NCI-H2196 (cell line): ENCODE measurements at regions not wholly inside any gene's neighbourhood (a gene's known extent, or its start where the extent isn't known, plus 50 kb on each side); places are given as distances from the start of the nearest gene placed in this dataset.

ENCODE experiments used
- DNase-seq: peaks from one replicate; lab custom pipeline; 2025; ENCODE audit not compliant: unreplicated experiment; lab: John Stamatoyannopoulos, UW

GRCh38 chr2:123045713-123046112, 979.4 kb upstream of the CNTNAP5 start:
- DNase-seq: no peak

DNA sequence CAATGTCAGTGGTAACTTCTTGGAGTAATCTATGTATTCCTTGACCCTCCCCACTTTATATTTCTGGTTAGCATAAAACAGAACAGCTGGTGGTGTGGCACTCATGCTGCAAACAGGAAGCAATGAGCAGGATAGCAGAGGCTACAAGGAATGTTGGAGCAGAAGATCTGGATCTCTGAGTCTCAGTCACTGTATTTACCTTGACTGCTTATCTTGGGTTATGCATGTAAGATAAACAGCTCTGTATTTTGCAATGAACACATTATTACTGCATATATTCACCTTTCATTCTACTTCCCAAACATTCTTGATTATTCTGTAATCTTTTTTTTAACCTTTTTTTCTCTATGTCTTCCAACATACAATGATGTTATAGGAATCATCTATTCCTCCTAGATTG, 977.9 kb upstream of the CNTNAP5 start:
- DNase-seq: no peak

- no peak for DNase-seq
These were observed 974.0 kb upstream of the CNTNAP5 start for GRCh38 chr2:123051136-123051535.

- no peak for DNase-seq
These were observed 963.6 kb upstream of the CNTNAP5 start for GRCh38 chr2:123061534-123061933.

DNA sequence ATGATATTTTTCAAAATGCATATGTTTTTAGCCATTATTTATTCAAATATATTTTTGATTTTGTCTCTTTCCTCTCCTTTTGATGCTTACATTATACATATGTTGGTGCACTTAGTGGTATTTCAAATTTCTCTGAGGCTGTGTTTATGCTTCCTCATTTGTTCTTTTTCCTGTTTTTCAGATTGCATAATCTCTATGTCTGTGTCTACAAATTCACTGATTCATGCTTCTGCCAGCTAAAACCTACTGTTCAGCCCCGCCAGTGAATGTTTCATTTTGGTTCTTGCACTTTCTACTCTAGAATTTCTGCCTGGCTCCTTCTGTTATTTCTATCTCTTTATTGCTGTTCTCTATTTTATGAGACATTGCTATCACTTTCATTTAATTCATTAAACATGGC, 951.7 kb upstream of the CNTNAP5 start:
- DNase-seq: no peak

DNA sequence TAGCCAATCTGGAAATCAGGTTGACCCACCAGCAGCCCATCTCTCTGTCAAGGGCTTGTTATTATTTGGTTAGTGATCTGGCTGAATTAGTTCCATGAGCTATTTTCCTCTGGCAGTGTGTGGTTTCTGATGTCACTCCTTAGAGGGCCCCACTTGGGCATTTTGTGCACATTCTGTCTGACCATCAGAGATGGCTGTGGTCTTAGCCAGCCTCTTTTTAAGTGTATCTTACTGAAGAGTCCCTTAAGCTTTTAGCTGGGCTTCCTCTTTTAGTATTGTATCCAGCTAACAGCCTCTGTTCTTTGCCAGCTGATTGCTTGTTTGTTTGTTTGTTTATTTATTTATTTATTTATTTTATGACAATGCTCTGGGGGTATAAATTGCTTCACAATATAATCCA, 951.1 kb upstream of the CNTNAP5 start:
- no peak for DNase-seq

DNA sequence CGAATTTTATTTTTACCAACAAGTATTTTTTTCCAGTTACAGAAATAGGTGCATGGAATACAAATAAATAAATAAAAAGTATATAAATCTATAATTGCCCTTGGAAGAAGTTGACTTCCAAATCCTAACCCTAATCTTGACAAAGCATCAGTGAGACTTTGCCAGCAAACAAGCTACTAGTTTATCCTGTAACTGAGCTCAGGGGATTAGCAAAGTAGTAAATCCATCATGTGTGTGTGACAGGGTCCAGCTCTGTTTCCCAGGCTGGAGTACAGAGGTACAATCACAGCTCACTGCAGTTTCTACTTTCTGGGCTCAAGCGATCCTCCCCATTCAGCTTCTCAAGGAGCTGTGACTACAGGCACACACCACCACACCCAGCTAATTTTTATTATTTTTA, 948.0 kb upstream of the CNTNAP5 start:
- no peak for DNase-seq

DNA sequence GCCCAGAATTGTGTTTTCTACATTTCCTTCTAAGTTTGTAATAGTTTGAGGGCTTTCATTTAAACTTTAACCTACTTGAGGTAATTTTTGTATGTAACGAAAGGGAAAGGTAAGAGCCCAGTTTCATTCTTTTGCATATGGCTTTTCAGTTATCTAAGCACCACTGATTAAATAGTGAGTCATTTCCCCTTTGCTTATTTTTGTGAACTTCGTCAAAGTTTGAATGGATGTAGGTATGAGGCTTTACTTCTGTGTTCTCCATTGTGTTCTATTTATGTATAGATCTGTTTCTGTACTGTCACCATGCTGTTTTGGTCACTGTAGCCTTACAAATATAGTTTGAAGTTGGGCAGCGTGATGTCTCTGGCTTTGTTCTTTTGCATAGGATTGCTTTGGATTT, 944.8 kb upstream of the CNTNAP5 start:
- DNase-seq: no peak

DNA sequence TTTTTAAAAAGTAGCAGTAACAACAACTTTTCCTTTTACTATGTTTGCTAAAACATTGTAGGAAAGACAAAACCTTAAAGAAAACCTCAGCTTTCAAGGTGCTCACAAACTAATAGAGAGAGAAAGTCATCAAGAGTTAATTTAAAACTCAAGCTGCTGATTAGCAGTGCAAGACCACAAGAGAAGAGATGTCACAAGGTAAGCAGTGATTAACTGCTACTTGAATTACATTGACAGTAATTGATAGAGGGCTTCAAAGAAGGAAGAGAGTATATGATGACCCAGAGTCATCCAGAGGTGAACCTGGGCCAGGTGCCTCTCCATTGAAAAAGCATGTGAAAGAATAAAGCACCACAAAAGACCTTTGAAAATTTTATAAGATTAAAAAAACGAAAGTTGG, 939.6 kb upstream of the CNTNAP5 start:
- DNase-seq: no peak

DNA sequence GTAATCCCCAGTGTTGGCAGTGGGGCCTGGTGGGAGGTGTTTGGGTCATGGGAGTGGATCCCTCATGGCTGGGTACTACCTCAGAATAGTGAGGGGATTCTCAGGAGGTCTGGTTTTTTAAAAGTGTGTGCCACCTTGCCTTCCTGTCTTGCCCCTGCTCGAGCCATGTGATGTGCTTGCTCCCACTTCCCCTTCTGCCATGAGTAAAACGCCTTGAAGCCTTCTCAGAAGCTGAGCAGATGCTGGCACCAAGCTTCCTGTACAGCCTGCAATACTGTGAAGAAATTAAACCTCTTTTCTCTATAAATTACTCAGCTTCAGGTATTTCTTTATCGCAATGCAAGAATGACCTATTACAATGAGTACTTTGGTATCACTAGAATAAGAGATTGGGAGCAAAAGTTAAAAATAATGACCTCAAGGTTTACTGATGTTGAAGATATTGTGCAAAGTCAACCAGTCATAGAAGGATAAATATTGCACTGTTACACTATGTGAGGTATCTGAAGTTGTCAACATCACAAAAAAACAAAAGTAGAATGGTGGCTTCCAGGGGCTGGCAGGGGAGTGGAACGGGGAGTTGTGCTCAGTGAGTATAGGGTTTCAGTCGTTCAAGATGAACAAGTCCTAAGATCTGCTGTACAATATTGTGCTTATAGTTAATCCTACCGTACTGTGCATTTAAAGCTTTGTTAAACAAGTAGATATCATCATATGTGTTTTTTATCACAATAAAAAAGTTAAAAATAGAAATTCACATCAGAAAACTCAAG, 938.3 kb upstream of the CNTNAP5 start:
- no peak for DNase-seq

GRCh38 chr2:123091471-123091870, 933.6 kb upstream of the CNTNAP5 start:
- DNase-seq: no peak

DNA sequence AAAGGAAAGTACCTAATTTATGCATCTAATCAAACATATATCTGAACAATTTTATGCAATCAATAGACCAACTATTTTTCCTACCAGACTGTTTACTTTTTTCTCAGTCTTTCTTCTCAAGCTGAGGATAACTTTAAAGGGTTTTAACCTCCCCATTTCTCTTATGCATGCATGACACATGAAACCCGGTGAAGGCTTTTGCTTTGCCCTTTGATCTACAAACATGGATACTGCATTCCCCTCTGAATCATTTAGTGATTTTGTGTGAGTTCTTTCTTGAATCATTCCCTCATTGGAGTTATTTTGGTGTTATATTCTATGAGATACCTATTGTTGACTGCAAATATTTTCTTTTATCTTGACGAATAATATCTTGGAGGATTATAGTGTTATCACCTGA, 931.9 kb upstream of the CNTNAP5 start:
- DNase-seq: no peak

DNA sequence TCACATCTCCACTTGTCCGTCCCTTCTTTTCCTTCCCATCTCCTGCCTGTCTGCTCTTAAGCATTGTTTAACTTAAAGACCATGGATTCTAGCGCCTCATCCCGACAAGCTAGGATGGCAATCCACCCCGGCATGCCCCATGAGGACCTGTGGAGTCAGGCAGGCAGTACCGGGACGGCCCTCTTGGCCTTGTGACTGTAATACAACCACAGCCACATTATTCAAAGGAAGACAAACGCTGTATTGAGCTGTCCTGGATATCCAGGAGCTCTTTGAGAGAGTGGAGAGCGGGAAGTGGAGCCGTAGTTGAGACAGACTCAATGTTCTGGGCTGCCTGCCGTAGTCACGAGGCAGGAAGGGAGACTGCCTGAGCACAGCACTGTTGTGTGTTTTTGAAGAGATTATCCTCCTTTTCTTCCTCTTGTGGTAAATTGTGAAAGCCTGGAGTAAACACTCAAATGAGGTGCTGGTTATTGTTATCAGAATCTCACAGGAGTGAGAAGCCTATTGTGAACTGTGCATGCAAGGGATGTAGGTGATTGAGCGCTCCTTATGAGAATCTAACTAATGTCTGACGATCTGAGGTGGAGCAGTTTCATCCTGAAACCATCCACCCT, 929.8 kb upstream of the CNTNAP5 start:
- DNase-seq: no peak

GRCh38 chr2:123098619-123099018, 926.5 kb upstream of the CNTNAP5 start:
- DNase-seq: no peak

DNA sequence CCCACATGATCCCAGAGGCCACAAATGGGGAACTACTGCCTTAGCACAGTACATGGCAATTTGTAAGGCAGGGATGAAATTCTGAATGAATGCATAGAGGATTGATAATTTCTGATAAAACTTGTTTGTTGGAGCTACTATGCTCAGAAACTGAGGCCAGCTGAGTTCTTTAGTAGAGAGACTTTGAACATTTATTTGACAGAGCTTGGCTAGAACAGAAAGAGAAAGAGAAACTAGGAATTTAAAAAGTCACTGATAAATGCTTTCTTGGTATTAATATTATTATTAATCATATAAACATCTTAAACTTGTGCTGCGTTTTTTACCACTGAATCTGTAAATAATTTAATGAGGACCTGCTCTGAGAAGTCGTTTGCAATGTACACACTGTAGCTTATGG, 923.7 kb upstream of the CNTNAP5 start:
- DNase-seq: no peak

- no peak for DNase-seq
These were observed 921.2 kb upstream of the CNTNAP5 start for GRCh38 chr2:123103902-123104301.

DNA sequence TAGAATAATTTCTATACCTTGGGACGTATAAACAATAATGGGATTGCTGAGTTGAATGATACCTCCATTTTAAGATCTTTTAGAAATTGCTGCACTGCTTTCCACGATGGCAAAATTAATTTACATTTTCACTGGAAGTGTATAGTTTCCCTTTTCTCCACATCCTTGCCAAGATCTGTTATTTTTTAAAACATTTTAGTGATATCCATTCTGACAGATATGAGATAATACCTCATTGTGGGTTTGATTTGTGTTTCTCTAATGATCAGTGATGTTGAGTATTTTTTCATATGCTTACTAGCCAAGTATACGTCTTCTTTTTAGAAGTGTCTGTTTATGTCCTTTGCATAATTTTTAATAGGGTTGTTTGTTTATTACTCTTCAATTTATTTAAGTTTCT, 908.5 kb upstream of the CNTNAP5 start:
- DNase-seq: no peak

- no peak for DNase-seq
These were observed 897.9 kb upstream of the CNTNAP5 start for GRCh38 chr2:123127236-123127635.

DNA sequence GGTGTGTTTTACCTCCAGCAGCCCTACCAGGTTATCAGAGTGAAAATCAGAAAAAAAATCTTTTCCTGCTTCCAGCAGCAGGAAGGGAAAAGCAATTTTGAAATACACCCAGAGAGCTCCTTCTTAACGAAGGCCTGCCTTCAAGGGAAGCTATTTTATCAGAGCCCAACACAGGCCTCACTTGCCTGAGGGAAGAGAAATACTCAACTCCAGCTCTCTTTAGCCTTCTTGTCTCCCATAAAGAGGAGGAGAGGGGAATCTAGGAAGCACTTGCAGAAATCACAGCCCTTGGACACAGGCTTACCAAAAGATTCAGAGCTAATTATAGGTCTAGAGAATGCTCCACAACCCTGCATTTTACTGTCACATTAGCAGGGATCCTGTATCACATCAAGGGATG, 896.1 kb upstream of the CNTNAP5 start:
- no peak for DNase-seq

- DNase-seq: no peak
These were observed 888.7 kb upstream of the CNTNAP5 start for GRCh38 chr2:123136419-123136818.

- no peak for DNase-seq
These were observed 881.0 kb upstream of the CNTNAP5 start for GRCh38 chr2:123144082-123144481.

GRCh38 chr2:123153041-123153440, 872.0 kb upstream of the CNTNAP5 start:
- DNase-seq: no peak

DNA sequence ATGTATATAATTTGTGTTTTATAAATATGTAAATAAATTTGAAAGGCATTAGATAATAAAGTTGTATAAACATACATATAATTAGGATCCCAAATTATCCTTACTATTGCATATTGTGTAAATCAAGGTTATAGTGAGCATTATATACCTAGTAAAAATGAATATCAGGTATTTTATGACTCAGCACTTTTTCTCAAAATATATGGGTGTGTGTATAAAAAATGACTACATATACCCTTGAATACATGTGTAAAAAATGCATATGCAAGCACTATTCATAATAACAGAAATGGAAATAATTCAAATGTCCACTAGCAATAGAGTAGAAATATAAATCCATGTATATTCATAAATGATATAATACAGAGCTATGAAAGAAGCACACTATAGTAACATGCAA, 870.9 kb upstream of the CNTNAP5 start:
- no peak for DNase-seq
